GM18505 (cell line): ENCODE measurements at regions not wholly inside any gene's neighbourhood (a gene's known extent, or its start where the extent isn't known, plus 50 kb on each side); places are given as distances from the start of the nearest gene placed in this dataset.

Experiments
- ATAC-seq: cut with Tn5 transposase; IDR thresholded peaks from one replicate; pipeline ENCODE4 v1.9.1; 2021; ENCODE audit not compliant: unreplicated experiment
- POLR2A ChIP-seq: IDR thresholded peaks from 4 replicates; pipeline ENCODE4 v1.6.1; 2011; ENCODE audit warnings: borderline replicate concordance; ENCODE audit not compliant: insufficient read depth, insufficient read length; ENCODE audit errors: extremely low read depth

DNA sequence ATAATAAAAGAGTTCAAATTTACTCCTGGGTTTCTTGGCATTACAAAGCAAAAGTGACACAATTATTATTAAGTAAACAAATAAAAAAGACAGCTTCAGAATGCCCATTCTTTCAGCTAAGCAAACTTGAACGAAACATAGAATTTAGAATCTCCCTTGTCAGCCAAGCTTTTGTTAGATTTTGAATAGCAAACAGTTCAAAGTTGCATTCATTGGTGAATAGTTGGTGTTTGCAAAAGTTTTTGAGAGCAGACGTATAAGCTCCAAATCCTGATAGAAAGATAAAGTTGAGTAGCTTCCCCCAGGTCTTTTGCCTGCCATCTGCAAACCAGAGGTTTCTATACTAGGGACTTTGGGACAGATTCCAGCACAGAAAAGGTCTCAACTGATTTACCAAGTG, 434.3 kb upstream of the TNP1 start:
- ATAC-seq = no peak
- TF ChIP-seq POLR2A = no peak

DNA sequence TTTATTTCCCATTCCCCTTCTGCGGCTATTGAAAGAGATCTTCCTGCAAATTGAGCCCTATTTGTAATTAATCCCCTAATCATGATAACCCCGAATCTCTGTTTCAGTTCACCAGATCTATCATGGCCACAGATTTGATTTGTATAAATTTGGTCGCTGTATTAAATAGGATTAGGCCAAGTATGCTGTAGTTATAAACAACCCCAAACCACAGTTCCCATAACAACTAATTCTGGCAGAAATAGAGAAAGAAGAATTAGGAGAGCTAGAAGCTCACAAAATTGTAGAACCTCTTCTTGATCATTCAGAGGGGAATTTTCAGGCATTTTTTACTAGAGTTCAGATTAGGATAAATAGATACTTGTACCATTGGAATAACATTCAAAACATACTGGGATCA, 433.7 kb upstream of the TNP1 start:
- TF ChIP-seq POLR2A = no peak
- no peak for ATAC-seq

DNA sequence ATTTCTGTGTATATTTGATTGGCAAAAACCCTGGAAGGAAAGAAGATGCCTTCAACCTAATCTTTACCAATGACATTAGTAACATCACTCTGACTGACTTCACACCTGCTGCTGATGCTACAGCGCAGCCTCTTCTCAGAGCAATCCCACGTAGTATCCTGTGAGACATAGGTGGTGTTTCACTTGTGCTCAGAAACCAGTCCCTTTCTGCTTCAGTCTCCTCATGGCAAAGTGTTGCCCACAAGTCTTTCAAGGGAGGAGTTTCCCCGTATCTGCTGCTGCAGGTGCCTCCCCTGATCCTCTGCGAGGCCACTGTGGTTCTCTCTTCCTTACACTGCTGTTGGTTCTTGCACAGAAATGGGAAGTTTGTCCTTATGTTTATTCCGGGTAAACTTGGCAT, 433.2 kb upstream of the TNP1 start:
- no peak for TF ChIP-seq POLR2A
- no peak for ATAC-seq

DNA sequence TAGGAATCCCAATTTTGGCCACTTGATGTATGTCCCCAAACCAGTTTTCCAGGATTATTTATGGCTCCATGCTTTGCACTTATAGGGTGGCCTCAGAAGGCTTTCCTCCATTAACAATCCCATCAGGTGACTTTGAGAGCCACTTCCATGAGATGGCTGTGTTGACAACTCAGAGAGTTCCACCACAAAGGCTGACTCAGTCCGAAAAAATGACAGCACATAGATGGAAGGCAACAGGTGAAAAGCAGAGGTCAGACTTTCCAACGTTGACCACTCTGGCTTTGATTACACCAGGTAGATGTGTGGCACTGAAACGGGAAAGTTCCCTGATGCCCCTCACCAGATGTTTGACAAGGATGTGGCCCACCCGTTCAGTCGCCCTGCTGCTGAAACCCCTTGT, 431.4 kb upstream of the TNP1 start:
- no peak for TF ChIP-seq POLR2A
- no peak for ATAC-seq

DNA sequence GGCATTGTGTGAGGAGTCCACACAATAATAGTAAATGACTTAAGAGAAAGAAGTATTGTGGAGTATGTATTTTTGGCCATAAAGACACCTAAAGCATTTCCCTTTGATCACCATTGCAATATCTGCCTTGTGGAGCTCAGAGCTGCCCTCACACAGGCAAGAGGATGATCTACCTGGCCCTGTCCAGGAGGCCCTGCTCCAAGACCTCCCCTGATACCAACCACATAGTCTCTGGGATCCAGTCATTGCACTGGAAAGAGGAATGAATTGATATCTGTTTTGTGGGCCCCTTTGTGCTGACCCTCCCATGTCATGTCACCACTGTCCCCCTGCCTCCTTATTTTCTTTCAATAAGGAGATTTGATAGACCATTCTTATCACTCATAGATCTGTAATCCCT, 430.6 kb upstream of the TNP1 start:
- ATAC-seq = no peak
- no peak for TF ChIP-seq POLR2A

DNA sequence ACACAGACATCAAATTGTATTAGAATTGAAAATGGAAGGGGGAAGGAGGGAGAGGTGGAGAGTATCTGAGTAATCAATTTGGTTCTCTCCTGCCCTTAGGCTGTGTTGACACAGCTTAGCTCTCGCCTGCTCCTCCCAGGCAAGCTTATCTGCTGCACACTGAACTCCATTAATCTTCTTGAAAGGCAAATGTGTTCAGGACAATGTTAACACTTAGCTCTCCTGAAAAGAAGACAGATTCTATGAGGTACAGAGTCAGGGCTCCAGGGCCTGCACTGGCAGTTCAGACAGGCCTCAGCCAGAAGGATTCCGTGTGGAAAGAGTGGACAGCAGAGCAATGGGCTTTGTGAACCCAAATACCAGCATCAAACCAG, 430.0 kb upstream of the TNP1 start:
- ATAC-seq = no peak
- no peak for TF ChIP-seq POLR2A

DNA sequence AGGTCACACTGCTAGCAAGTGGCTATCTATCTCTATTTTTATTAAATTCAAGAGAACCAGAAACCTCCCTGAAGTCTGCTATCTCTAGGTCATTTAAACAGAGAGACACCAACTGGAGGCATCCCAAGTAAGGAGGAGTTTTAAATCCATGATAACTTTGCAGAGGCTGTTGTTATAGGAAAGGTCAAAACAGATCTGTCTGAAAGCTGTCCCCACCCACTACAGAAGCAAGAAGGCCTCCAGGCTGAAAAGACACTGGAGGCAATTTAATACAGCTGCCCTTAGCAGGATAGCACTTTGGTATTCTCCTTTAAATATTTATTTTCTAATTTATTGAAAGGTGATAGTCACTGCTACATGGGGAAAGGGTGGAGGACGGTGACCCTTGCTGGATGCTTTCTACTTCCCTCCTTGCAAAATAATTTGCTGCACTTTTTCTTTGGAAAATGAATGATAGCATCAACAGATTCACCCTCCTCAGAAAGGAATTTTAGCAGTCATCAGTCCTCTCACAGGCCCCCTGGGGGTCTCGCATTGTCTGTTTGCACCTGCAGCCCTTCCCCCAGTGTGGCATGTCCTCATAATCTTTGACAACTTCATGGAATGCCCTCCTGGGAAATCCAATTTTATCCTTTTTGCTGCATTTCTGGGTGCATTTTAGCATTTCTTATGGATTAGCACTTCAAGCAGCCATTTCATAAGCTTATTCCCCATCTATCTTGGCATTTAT, 429.5 kb upstream of the TNP1 start:
- TF ChIP-seq POLR2A = no peak
- no peak for ATAC-seq

DNA sequence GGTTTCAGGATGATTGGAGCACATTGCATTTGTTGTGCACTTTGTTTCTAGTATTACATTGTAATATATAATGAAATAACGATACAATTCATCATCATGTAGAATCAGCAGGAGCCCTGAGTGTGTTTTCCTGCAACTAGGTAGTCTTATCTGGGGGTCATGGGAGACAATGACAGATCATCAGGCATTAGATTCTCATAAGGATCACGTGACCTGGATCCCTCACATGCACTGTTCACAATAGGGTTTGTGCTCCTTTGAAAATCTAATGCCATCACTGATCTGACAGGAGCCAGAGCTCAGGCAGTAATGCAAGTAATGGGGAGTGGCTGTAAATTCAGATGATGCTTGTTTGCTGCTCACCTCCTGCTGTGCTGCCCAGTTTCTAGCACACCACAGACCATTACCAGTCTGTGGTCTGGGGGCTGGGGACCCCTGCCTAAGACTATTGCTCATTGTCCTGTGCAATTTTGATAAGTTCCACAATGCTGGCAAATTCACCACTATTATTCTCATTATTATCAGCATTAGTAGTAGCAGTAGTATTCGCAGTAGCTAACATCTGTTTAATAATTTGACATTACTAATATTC, 428.7 kb upstream of the TNP1 start:
- no peak for TF ChIP-seq POLR2A

DNA sequence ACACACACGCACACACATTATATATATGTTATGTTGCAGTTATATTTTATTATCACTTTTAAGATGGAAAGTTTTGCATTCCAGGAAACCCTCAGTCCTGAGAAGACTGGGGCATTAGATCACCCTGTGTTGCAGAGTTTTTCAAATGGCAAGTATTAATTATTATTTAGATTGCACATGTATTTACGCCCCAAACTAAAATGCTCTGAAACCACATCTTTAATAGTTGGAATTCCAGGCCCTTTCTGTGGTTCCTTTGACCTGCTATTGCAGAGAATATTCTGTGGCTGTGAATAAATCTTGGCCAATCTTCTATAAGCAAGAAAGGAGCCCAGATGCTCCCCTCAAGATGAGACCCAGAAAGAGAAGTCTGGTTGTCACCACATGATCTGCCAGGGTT, 427.0 kb upstream of the TNP1 start:
- no peak for TF ChIP-seq POLR2A

More for the DNA sequence above, 428.7 kb upstream of the TNP1 start:
- ATAC-seq = no peak

DNA sequence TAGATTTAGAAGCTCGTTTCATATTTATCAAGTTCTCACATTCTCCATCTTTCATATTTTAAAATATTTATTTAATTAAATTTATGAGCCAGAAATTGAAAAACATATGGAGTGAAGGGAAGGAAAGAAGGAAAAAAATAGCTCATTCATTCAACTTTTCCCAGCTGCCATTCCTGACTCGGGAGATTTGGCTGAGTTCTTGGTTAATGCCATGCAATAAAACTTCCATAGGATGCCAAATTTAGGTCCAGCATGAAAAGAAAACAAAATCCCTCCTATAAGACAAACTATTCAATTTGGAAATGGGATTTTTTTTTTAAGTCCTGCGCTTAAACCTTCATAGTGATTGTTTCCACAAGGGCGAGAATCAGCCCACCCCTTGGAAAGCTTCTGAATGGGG, 426.1 kb upstream of the TNP1 start:
- no peak for ATAC-seq
- no peak for TF ChIP-seq POLR2A

More for the DNA sequence above, 427.0 kb upstream of the TNP1 start:
- ATAC-seq = no peak

DNA sequence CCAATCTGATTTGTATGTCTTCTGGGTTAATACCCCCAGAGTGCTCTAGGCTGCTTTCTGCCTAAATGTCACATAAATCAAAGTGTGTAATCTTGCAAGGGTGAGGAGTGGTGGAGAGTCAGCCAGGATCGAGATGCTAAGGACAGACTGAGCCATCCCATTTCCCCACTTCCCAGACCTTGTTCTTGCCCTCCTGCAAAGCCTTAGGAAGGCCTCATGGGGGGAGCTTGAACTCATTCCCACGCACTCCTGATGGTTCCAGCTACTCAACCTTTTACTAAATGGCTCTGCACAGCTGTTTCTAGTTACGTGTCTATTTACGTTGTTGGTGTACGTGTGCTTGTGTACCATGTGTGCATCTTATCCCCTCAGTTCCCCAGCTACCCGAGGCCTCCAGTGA, 423.6 kb upstream of the TNP1 start:
- ATAC-seq = no peak
- TF ChIP-seq POLR2A = no peak

DNA sequence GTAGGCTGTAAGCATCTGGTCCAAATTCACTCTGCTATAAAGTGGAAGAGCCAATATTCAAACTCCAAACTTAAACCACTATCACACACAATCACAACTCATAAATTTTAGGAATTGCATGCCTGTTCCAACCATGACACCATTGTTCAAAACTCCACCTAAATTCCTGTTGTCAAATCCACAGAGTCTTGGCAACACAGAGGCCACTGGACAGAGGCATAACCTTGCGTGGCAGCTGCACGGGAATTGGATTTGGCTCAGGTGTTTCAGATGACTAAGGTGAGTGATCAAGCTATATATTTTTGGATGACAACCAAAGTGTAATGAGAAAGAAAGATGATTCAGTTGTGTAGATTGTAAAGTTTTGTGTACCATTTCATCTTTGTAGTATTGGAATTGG, 422.7 kb upstream of the TNP1 start:
- TF ChIP-seq POLR2A = no peak
- no peak for ATAC-seq

DNA sequence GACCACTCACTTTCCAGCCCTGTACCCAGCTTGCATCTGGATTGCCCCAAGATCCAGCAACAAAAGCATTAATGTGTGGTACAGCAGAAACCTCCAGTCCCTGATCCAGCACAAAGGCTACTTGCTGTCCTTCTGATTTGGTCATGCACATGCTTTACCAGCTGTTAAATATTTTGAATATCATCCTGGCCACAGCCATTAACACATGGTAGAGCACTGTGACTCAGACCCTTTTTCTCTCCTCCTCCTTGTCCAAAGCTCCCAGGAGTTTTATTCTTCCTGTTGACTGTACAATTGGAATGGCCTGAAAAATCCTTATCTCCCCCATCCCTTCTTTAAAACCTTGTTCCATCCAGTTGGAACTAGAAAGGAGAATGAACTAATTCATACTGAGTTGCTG, 419.7 kb upstream of the TNP1 start:
- TF ChIP-seq POLR2A = no peak
- no peak for ATAC-seq

DNA sequence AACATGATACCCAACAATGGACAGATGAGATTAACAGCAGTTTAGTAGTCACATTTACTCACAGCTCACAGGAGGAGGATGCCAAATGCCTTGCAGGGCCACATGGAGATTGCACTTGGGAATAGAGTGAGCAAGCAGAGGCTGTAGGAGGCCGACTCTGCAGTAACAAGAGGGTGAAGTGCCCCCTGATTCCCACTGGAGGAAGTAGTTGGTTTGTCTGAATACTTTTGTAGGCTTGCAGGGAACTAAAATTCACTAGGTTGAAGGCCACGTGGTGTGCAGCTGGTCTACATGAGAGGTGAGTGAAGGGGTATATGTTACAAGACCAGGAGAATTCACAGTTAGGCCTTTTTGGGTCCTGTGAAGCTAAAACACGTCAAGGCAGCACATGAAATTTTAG, 419.3 kb upstream of the TNP1 start:
- no peak for ATAC-seq
- TF ChIP-seq POLR2A = no peak

DNA sequence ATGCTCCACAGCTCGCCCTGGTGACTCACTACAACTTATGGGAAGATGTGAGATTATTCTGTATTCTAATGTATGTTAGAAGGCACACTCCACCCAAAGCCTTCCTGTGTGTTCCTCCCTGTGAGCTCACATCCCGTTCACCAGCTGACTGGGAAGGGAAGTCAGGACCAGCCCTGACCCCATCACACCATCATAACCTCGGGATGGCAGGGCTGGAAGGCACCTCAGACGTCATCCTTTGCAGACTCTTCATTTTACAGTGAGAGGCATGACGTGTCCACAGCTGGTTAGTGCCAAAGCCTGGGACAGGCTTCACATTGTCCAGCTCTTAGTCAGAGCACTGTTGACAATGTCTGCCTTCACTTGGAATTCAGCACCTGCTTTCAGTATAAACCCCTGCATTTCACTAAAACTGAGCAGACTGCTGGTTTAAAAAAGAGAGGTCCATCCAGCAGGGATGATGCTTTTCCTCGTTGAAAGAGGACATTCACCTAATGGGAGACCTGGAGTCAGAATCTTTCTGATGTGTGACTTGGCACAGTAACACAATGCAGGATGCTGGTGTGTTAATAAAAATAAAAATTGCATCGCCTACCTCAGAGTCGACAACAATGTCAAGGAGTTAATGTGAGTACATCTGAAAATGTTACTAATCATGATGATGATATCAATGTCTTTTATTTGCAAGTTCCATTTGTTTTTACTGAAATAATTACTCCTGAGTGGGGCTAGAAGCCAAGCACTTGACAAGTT, 418.0 kb upstream of the TNP1 start:
- ATAC-seq = no peak
- no peak for TF ChIP-seq POLR2A

DNA sequence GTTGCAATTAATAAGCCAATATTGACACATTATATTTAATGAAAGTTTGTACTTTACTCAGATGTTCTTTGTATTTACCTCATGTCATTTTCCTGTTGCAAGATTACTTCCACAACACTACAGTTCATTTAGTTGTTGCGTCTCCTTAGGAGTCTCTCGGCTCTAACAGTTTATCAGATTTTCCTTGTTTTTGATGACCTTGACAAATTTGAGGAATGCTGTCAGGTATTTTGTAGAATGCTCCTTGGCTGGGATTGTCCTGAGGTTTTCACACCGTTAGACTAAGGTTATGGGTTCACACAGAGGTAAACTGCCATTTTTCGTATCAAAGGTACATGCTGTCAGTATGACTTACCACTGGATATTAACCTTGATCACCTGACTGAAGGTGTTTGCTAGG, 416.6 kb upstream of the TNP1 start:
- no peak for ATAC-seq
- TF ChIP-seq POLR2A = no peak
